Tibial nerve (tissue), 4 donors: ENCODE measurements at regions not wholly inside any gene's neighbourhood (a gene's known extent, or its start where the extent isn't known, plus 50 kb on each side); places are given as distances from the start of the nearest gene placed in this dataset.

Experiments
- DNase-seq, 2 donors: peaks; one replicate each; pipeline ENCODE4 v3.0.0-alpha.2; 2019; ENCODE audit warnings: low spot score in 2 of 2
- H3K27ac ChIP-seq, 4 donors: fragments of 200-600 bp; sonication (generic) in 3 of 4; one replicate each; pipeline ENCODE4 v1.5.1; 2017 to 2019; ENCODE audit warnings: mild to moderate bottlenecking in 1 of 4
- H3K27me3 ChIP-seq, 2 donors: fragments of 200-600 bp; sonication (generic) in 1 of 2; one replicate each; pipeline versions ENCODE4 v1.5.1 to v1.6.0; 2017 to 2019
- H3K36me3 ChIP-seq, 3 donors: fragments of 200-600 bp; sonication (generic); one replicate each; pipeline ENCODE4 v1.5.1; 2018 to 2019
- H3K4me1 ChIP-seq, 4 donors: fragments of 200-600 bp; sonication (generic) in 3 of 4; one replicate each; pipeline ENCODE4 v1.5.1; 2017 to 2019
- H3K4me3 ChIP-seq, 4 donors: fragments of 200-600 bp; sonication (generic) in 3 of 4; one replicate each; pipeline ENCODE4 v1.5.1; 2017 to 2019; ENCODE audit warnings: mild to moderate bottlenecking in 1 of 4, moderate library complexity in 1 of 4
- H3K9me3 ChIP-seq, 4 donors: fragments of 200-600 bp; sonication (generic) in 3 of 4; one replicate each; pipeline ENCODE4 v1.5.1; 2017 to 2019
- CTCF ChIP-seq, 5 experiments: fragments of 200-600 bp in 3 of 5; fragments of 450-650 bp in 2 of 5; sonication (generic) in 3 of 5; IDR thresholded peaks; one replicate each; pipeline ENCODE4 v1.5.1; 2016 to 2019; ENCODE audit warnings: antibody characterized with exemption in 5 of 5, mild to moderate bottlenecking in 3 of 5, moderate library complexity in 2 of 5
- EP300 ChIP-seq, 2 donors: sonication (generic); formaldehyde crosslinking; IDR thresholded peaks; one replicate each; pipeline ENCODE4 v1.6.1; 2017; ENCODE audit warnings: antibody characterized with exemption in 2 of 2, mild to moderate bottlenecking in 1 of 2
- POLR2A ChIP-seq, 2 donors: fragments of 450-650 bp; IDR thresholded peaks; one replicate each; pipeline ENCODE4 v1.6.1; 2017; ENCODE audit warnings: antibody characterized with exemption in 2 of 2, mild to moderate bottlenecking in 2 of 2, moderate library complexity in 2 of 2
- WGBS, 2 donors: methylation state at CpG; one replicate each; pipeline ENCODE4 v1.1.5; 2018; 5-methylcytosine and 5-hydroxymethylcytosine counted together

DNA sequence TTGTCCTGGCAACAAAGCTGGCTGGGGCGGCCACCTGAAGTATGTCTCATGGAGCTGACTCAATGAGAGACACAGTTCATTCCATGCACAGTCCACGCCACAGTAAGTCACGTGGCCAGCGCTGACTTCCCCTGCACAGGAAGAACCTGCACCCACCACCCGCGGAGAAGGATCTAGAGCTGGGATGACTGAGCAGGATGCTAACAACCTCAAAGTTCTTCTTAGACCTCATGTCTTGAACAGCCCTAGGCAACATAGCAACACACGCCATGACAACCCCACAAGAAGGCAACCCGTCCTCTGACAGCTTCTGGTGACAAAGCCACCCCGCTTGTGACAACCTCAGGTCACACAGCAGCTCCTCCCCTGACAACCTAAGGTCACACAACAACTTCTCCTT, 76.9 kb upstream of the B3GAT1 start:
- WGBS, 2 donors = 76 to 87% methylated on average over 5 to 9 of the region's 9 CpGs
- no peak overlapping the region for H3K4me3 ChIP-seq
- TF ChIP-seq POLR2A (IDR thresholded peaks at IDR 0.05) = no peak
- TF ChIP-seq EP300 (IDR thresholded peaks at IDR 0.05) = no peak
- TF ChIP-seq CTCF (IDR thresholded peaks at IDR 0.05) = no peak
- no peaks in the 10 kb centered on the region for H3K27me3 ChIP-seq
- H3K9me3 ChIP-seq = no peaks in the 10 kb centered on the region
- no peaks in the 10 kb centered on the region for H3K36me3 ChIP-seq
- no peak overlapping the region for H3K27ac ChIP-seq
- DNase-seq = no peak
- no peaks in the 10 kb centered on the region for H3K4me1 ChIP-seq

DNA sequence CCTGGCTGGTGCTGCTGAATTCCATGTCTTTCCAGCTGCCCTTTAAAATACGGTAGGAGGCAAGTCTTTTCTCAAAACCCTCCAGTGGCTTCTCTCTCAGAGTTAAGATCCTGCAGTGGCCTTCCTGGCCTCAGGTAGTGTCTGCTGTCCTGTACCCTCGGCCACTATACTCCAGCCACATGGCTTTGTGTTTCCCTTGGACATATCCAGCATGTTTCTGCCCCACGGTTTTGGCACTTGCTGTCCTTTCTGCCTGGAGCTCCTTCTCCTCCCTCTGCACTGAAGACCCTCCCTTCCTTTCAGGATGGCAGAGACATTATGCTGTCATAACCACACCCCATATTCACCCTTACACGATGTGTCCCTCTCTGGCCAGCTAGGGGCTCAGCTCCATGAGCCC, 76.5 kb upstream of the B3GAT1 start:
- no peak overlapping the region for H3K4me3 ChIP-seq
- no peaks in the 10 kb centered on the region for H3K4me1 ChIP-seq
- DNase-seq = no peak
- H3K27me3 ChIP-seq = no peaks in the 10 kb centered on the region
- H3K27ac ChIP-seq = no peak overlapping the region
- TF ChIP-seq CTCF (IDR thresholded peaks at IDR 0.05) (no peak), EP300 (IDR thresholded peaks at IDR 0.05) (no peak), POLR2A (IDR thresholded peaks at IDR 0.05) (no peak)
- no peaks in the 10 kb centered on the region for H3K9me3 ChIP-seq
- 63 to 68% methylated on average over 4 of the region's 4 CpGs for WGBS, 2 donors
- no peaks in the 10 kb centered on the region for H3K36me3 ChIP-seq

- H3K27ac ChIP-seq = no peak overlapping the region
- no peaks in the 10 kb centered on the region for H3K9me3 ChIP-seq
- H3K27me3 ChIP-seq = no peaks in the 10 kb centered on the region
- no peak for DNase-seq
- H3K4me1 ChIP-seq = no peaks in the 10 kb centered on the region
- no peak overlapping the region for H3K4me3 ChIP-seq
- 63 to 87% methylated on average over 3 of the region's 3 CpGs for WGBS, 2 donors
- no peaks in the 10 kb centered on the region for H3K36me3 ChIP-seq
- TF ChIP-seq POLR2A (IDR thresholded peaks at IDR 0.05) = no peak
- TF ChIP-seq CTCF (IDR thresholded peaks at IDR 0.05) = no peak
- TF ChIP-seq EP300 (IDR thresholded peaks at IDR 0.05) = no peak
These were observed 75.7 kb upstream of the B3GAT1 start for GRCh38 chr11:134487696-134488095.

DNA sequence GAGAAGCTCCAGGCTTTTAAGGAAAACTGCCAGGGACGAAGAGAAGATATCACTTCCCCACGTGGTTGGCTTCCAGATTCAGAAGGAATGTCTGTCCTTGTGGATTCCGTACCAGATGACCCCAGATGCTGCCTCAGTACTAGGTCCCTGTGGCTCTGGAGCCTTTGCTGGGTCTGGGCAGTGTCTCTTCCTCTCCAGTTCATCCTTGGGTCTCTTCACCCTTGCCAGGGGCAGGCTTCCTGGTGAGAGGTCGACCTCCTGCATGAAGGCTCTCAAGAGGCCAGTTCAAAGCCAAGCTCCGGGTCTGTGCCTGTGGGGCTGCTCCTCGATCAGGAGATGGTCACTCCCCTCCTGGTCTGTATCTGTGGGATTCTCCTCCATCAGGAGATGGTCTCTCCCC, 74.7 kb upstream of the B3GAT1 start:
- Histone ChIP-seq H3K4me1 (no peaks in the 10 kb centered on the region), H3K9me3 (no peaks in the 10 kb centered on the region), H3K27me3 (no peaks in the 10 kb centered on the region), H3K4me3 (no peak overlapping the region), H3K36me3 (no peaks in the 10 kb centered on the region), H3K27ac (no peak overlapping the region)
- TF ChIP-seq EP300 (IDR thresholded peaks at IDR 0.05) (no peak), CTCF (IDR thresholded peaks at IDR 0.05) (no peak), POLR2A (IDR thresholded peaks at IDR 0.05) (no peak)
- no peak for DNase-seq
- 69 to 79% methylated on average over 6 of the region's 6 CpGs for WGBS, 2 donors

DNA sequence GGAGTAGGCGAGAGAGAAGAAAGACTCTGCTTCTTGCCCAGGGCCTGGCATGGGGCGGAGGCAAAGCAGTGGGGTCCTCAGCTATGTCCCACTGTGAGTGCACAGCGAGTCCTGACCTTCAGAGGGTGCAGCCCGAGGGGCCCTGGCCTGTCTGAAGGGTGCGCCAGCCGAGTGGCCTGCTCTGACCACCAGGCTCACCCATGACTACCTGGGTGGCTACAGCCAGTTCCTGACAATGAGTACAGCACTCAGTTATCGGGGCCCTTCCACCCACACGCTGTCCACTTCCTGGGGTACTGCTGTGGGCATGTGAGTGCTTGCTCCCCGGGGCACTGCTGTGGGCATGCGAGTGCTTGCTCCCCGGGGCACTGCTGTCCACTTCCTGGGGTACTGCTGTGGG, 74.1 kb upstream of the B3GAT1 start:
- no peak for DNase-seq
- H3K4me1 ChIP-seq = no peaks in the 10 kb centered on the region
- H3K9me3 ChIP-seq = no peaks in the 10 kb centered on the region
- no peaks in the 10 kb centered on the region for H3K36me3 ChIP-seq
- 82% methylated on average over 8 to 9 of the region's 11 CpGs for WGBS, 2 donors
- TF ChIP-seq EP300 (IDR thresholded peaks at IDR 0.05) = no peak
- no peak for TF ChIP-seq POLR2A (IDR thresholded peaks at IDR 0.05)
- TF ChIP-seq CTCF (IDR thresholded peaks at IDR 0.05) = no peak
- H3K27me3 ChIP-seq = no peaks in the 10 kb centered on the region
- no peak overlapping the region for H3K27ac ChIP-seq
- no peak overlapping the region for H3K4me3 ChIP-seq
